ENCODE measurements at regions not wholly inside any gene's neighbourhood (a gene's known extent, or its start where the extent isn't known, plus 50 kb on each side); places are given as distances from the start of the nearest gene placed in this dataset.

DNA sequence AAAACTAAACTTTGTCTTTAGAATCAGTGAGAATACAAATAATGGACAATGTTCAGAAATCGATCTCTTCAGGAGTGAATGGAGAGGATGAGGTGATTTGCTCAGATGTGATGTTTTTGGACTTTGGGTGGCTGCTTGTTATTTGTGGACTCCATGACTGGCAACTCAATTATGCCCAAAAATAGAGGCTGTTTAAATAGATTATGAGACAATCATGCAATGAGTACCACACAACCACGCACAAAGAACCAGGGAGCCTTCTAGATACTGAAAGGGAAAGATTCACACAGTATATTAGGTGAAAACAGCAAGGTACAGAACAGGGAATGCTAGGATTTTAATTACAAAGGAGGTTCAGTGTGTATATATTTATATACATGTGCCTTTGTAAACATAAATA, 141.3 kb upstream of the ANK3 start:
- TF ChIP-seq TCF3 (CRISPR knock-in tag; IDR thresholded peaks at IDR 0.05) (no peak), TAF1 (IDR thresholded peaks at IDR 0.05; ENCODE audit: control insufficient read depth, extremely low read depth, insufficient read depth, low read length, severe bottlenecking) (no peak), MTA3 (IDR thresholded peaks at IDR 0.05; ENCODE audit: borderline replicate concordance) (no peak), JUND (IDR thresholded peaks at IDR 0.05; ENCODE audit: borderline replicate concordance, low read depth, low read length) (no peak), JUND (tag; IDR thresholded peaks at IDR 0.05; ENCODE audit: borderline replicate concordance, low read depth, low read length) (no peak), ZNF717 (CRISPR knock-in tag; IDR thresholded peaks at IDR 0.05) (no peak), NR3C1 (CRISPR knock-in tag; IDR thresholded peaks at IDR 0.05) (no peak)
